ENCODE measurements at regions not wholly inside any gene's neighbourhood (a gene's known extent, or its start where the extent isn't known, plus 50 kb on each side); places are given as distances from the start of the nearest gene placed in this dataset.
"Not testable (repeated sequence)": the region's sequence is repeated elsewhere in the genome, so short reads cannot be mapped to it uniquely, and the experiment has no call there.

DNA sequence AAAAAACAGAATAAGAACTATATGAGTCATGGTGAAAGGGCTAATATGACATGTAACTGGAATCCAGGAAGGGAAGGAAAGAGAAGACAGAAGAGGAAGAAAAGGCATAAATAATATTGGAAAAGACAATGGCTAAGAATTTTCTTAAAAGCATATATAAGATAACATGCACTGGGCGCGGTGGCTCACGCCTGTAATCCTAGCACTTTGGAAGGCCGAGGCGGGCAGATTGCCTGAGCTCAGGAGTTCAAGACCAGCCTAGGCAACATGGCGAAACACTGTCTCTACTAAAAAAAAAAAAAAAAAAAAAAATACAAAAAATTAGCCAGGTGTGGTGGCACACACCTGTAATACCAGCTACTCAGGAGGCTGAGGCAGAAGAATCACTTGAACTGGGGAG is 54.8 kb upstream of the UNC5A start:
- TF ChIP-seq, protein P1, sequence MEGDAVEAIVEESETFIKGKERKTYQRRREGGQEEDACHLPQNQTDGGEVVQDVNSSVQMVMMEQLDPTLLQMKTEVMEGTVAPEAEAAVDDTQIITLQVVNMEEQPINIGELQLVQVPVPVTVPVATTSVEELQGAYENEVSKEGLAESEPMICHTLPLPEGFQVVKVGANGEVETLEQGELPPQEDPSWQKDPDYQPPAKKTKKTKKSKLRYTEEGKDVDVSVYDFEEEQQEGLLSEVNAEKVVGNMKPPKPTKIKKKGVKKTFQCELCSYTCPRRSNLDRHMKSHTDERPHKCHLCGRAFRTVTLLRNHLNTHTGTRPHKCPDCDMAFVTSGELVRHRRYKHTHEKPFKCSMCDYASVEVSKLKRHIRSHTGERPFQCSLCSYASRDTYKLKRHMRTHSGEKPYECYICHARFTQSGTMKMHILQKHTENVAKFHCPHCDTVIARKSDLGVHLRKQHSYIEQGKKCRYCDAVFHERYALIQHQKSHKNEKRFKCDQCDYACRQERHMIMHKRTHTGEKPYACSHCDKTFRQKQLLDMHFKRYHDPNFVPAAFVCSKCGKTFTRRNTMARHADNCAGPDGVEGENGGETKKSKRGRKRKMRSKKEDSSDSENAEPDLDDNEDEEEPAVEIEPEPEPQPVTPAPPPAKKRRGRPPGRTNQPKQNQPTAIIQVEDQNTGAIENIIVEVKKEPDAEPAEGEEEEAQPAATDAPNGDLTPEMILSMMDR (IDR thresholded peaks at IDR 0.05) = not testable (repeated sequence)
- not testable (repeated sequence) for TF ChIP-seq POLR2AphosphoS5 (IDR thresholded peaks at IDR 0.05; ENCODE audit: low read depth, low read length)
- TF ChIP-seq, protein P2, sequence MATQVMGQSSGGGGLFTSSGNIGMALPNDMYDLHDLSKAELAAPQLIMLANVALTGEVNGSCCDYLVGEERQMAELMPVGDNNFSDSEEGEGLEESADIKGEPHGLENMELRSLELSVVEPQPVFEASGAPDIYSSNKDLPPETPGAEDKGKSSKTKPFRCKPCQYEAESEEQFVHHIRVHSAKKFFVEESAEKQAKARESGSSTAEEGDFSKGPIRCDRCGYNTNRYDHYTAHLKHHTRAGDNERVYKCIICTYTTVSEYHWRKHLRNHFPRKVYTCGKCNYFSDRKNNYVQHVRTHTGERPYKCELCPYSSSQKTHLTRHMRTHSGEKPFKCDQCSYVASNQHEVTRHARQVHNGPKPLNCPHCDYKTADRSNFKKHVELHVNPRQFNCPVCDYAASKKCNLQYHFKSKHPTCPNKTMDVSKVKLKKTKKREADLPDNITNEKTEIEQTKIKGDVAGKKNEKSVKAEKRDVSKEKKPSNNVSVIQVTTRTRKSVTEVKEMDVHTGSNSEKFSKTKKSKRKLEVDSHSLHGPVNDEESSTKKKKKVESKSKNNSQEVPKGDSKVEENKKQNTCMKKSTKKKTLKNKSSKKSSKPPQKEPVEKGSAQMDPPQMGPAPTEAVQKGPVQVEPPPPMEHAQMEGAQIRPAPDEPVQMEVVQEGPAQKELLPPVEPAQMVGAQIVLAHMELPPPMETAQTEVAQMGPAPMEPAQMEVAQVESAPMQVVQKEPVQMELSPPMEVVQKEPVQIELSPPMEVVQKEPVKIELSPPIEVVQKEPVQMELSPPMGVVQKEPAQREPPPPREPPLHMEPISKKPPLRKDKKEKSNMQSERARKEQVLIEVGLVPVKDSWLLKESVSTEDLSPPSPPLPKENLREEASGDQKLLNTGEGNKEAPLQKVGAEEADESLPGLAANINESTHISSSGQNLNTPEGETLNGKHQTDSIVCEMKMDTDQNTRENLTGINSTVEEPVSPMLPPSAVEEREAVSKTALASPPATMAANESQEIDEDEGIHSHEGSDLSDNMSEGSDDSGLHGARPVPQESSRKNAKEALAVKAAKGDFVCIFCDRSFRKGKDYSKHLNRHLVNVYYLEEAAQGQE (IDR thresholded peaks at IDR 0.05; ENCODE audit: insufficient read depth in 1 of 2, low read depth in 2 of 2, low read length in 1 of 2) = not testable (repeated sequence)
